ENCODE measurements at regions not wholly inside any gene's neighbourhood (a gene's known extent, or its start where the extent isn't known, plus 50 kb on each side); places are given as distances from the start of the nearest gene placed in this dataset.

DNA sequence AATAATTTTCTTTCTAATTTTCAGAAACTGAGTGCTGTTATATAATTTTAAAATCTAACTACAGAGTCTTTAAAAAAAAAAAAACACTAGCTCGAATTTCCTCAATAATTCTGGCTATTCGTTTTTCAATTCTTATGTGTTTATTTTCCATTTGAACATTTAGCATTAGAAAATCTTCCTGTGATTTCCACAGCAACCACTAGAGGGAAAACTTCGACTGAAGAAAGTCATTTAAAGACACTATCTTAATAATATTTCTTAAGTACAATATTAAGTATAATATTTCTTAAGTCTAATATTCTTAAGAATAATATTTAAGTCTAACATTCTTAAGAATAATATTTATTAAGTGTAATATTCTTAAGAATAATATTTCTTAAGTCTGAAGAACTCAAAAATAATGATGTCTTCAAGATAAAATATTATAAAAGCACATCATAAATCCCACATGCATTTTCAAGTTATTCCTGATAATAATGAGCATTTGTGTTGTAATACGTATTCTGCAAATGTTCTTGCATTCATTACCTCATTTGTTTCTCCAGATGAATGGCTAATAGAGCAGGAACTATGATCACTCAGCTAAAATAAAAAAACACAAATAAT lies 118.4 kb upstream of the WDR17 start:
- DNase-seq: peak in 1 of 5 experiments; percentile 24

DNA sequence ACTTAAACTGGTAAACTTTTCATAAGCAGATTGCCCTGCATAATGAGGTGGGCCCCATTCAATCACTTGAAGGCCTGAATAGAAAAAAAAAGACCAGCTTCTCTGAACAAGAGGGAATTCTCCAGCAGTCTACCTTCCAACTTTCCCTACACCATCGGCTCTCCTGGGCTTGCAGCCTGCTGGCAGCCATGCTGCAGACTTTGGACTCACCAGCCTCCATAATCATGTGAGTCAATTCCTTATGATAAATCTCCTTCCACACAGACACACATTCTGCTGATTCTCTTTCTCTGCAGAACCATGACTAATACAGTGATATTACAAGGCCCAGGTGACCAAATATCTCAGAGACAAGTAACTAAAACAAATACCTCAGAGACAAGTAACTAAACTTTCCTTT lies 113.8 kb upstream of the WDR17 start:
- DNase-seq: no peak

DNA sequence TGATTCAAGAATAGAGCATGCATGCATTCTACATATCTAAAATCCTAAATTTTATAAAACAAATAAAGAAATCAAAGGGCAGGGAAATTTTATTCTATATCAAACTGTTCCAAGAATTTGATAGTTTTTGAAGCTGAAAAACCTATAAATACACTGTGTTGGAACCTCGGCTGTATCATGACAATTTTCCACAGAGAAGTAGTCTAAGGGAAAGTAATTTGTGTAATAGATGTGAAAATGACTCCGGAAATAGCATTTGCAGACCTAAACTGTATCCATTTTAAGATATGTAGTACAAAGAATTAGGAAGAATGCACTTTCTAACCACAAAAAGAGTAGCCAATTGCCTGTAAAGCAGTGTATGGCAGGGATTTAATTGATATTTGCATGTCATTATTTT lies 112.5 kb upstream of the WDR17 start:
- DNase-seq: no peak

DNA sequence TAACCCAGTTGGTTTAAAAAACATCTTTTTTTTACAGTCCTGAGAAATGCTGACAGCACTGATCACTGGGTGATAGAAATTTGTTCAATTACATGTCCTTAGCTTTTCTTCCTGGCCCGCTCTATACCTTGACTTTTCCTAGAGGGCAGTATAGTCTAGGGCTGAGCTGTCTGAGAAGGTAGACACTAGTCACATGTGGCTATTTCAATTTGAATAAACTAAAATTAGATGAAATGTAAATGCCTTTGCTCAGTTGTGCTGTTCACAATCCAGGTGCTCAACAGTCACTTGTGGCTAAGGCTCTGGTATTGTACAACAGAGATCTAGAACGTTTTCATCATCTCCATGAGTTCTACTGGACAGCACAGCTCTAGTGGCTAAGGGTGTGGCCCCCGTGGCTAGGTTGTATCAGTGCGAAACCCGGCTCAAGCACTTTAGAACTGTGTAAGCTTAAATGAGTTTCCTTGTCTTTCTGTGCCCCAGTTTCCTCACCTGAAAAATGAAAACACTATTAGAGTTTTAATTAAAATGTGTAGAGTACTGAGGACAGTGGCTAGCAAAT lies 111.6 kb upstream of the WDR17 start:
- DNase-seq: no peak

DNA sequence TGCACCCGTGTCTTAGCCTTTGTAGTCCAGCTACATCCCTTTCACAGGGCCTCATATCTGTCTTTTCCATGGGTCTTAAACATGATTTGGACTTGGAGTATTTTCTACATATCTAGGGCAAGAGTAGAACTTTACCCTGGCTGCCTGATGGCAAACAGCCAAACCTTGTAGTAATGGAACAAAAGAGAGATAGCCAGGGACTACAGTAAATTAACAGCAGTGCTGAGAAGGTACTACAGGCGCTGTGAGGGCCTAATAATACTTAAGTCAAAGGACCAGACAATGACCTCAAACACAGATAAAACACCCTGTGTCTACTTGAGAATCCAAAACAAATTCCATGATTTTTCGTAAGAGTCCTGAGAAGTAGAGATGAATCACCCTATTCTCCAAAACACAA lies 111.0 kb upstream of the WDR17 start:
- DNase-seq: no peak

DNA sequence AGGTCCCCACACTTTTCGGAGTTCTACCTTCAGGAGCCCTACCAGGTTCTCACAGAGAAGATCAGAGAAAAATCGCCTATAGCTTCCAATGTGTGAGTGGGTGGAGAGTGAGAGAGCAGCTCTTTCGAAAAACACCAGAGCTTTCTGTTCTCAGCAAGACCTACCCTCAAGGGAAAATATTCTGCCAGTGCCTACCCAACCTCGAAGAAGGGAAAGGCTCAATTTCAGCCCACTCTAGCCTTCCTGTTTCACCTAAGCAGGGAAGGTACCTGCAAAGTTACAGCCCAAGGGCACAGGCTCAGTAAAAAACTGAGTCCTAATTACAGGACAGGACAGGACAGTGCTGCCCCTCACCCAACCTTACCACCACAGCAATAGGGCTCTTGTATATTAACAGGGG lies 104.0 kb upstream of the WDR17 start:
- no peak for DNase-seq

DNA sequence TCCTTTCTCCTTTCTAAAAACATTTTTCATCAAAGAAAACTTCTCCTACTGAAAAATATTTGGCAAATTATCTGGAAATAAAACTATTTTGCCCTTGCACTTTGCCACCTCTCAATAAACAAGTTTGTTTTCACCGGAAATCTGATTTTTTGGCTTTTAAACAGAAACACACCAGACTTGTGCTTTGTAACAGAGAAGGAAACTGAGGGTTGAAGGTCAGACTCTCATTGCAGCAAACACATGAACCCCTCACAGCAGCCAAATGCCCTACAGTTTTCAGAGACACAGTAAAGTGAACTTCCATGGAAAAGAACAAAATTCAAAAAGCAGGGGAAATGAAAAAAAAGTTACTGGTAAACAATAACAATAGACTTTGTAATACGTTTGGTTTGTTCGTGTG lies 95.6 kb upstream of the WDR17 start:
- DNase-seq: no peak

DNA sequence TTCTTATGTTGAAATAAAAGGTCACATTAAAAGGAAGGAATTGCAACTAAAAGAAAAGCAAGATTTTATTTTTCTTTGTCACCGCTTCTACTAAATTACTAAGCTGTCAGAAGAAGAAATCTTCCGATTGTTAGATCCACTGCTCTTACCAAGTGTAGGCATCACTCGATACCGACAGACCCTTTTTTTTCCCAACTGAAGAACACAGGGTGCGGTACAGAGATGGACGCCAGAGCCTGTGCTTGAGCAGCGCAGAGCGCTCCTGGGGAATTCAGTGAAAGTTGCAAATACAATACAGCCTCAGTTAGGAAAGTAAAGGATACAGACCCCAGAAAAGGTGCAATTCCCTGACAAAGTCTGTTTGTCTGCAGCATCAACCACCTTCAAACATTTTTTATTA lies 94.9 kb upstream of the WDR17 start:
- DNase-seq: no peak

DNA sequence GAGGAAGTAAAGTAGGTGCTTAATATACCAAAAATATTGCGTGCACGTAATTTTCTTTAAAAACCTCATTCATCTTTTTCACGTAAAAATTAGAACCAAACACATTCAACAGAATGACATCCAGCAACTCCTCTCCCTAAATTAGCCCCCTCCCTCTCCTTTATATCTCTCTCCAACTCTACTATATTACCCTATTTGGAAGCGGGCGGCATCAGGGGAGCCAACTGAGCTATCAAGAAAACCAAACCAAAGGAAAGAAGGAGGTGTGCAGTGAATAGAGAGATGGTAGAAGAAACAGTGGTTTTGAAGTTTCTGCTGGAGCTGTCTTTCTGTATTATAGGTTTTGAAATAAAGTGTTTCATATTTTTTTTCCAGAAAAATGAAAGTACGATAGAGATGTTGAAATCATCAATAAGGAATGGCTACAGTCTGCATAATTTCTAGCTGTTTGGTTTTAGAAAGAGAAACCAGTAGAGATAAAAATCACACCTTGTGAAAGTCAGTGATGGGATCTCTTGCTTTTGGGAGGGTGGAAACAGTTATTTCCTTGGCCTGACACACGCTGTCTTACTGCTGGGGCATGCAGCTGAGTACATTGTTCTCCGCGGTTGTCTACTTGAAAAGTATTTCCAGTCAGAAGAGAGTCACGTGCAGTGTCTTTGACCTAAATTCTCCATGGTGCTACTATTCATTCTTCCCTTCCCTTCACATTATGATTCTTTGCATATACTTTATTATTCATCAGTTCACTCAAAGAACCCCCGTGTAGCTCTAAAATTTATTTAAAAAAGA lies 94.1 kb upstream of the WDR17 start:
- no peak for DNase-seq

DNA sequence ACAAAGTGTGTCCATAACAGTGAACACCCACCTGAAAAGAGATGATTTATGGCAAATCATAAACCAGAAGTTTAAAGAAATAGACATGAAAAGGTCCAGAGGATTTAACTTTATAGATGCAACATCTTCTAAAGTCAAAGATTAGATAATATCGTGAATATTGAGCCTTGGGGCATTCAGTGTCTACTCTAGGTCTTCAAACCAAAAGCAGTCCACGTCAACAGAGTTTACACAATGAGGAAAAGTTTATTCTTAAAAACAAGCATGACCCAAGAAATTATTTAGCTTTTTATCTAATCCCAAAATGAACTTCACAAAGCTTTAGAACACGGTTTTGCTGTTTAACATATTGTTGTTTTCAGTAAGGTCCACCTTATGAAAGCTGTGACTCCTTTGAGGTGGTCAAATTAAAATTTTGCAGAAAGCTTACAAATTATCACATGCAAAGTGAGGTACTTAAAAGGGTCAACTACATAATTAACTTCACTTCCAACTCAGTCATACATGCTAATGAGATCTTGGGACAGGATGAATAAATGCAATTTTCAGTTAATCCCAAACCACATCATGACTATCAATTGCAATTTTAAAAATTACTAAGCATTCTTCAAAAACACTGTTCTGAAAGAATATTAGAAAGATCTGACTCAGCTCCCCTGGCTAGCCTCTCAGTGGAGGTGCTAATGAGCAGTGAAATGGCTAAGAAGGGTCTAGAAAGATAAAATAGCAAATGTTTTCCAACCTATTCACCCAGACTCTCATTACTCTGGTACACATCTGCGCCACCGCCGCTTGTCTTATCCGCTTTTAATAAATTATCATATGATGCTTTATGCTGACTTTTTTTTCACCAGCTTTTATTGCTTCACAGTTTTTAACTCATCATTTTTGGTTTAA lies 92.4 kb upstream of the WDR17 start:
- no peak for DNase-seq

DNA sequence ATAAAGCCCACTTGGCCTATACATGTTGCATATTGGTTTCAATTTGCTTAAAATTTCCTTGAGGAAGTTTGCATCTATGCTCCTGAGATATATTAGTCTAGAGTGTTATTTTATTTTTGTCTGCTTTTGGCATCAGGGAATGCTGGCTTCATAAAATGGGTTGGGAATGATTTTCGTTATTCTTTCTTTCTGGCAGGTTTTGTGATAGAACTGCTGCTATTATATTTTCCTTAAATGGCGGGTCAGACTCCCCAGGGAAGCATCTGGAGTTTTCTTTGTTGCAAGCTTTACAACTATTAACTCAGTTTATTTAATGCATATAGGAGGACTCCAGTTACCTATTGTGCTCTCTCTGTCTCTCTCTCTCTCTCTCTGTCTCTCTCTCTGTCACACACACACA lies 82.0 kb upstream of the WDR17 start:
- DNase-seq: no peak

DNA sequence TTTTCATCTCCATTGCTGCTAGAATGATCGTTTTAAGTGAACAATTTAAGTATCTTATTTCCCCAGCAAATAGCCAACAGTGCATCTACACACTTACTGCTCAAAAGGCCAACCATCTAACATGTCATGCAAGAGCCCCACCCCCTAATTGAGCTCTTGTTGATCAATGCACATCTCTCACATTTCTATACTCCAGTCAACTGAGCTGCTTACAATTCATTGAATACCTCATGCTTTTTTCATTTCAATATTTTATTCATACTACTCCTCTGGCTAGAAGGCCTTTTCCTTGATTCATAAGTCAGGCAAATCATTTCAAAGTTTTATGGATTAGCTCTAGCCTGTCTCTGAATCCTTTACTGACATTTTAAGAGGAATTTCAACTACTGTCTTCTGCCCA lies 79.0 kb upstream of the WDR17 start:
- no peak for DNase-seq

DNA sequence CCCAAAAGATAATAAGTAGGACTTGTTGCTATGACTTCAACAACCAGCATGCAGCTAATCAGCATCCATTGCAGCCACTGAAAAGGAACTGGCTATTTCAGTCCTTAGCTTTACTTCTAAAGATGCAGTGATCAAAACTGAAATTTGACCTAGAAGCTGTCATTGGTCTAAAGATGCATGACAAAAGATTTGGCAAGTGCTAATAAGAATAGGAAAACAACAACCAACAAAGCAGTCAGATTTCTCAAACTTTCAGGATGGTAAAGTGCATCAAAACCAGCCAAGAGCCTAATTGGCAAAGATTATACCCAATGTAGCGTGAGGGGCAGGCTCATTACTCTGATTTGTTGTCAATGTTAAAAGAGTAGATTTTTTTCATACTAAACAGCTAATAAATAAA lies 77.1 kb upstream of the WDR17 start:
- DNase-seq: no peak

DNA sequence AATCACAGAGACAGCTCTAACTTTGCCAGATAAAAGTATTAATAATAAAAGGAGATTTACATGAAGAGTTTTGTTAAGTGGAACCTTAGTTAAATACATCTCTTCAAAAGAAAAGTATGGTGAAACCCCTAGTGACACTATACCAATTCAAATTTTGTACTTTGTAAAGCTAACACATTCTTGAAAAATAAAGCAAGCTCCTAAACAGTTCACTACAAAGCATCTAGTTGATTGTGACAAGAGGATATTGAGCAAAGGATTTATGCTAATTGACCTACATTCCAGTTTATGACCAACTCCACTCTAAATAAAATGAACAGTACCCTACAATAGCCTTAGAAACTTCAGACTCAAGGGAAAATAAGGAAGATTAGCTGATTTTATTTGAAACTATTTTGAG lies 69.4 kb upstream of the WDR17 start:
- DNase-seq: no peak

DNA sequence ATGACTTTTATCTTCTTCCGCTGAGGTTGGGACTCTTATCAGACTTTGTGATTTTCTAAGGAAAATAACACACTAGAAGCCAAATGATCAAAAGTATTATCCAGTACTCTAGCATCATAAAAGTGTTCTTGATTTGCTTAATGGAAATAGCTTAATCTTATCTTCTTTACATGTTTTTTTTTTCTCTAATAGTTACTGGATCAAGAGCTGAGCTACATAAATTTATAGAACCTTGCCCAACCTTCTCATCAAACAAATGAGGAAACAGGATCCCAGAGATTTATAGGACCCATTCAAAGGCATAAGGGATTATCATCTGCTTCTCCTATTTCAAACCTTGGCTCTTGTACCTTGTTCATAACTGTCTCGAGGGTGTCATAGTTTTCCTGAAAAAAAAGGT lies 68.3 kb upstream of the WDR17 start:
- DNase-seq: no peak

DNA sequence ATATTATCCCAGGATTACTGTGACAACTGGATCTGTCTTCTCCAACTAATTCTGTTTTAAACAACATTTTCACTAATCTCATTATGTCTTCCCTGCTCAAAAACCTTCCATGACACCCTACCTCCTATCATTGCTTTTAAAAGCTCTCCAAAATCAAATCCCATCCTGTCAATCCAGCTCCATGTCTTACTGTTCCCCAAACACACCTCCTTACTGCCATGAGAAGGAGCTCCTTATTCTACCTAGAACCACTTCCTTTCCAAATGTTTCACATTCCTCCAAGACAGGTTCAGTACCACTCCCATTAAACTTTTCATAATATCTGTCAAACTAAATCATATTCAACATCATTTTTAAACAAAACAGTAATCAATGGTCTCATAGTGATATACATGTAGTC lies 66.9 kb upstream of the WDR17 start:
- no peak for DNase-seq

DNA sequence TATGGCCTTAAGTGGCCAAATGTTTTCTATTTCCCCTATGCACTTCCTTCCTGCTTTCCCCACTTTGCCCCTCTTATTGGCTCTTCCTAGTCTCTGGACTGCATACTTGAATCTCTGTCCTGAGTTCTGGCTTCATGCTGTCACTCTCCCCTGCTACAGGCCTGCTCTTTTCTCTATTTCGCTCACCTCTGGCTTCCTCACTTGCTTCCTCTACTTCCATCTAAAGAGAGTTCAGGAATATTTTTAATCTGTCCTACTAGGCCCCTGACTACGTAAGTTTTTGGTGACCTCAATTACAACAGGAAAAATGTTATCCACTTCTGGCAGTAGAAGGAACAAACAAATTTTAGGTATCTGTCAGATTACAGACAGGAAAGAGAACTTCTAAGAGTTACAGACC lies 65.7 kb upstream of the WDR17 start:
- no peak for DNase-seq

DNA sequence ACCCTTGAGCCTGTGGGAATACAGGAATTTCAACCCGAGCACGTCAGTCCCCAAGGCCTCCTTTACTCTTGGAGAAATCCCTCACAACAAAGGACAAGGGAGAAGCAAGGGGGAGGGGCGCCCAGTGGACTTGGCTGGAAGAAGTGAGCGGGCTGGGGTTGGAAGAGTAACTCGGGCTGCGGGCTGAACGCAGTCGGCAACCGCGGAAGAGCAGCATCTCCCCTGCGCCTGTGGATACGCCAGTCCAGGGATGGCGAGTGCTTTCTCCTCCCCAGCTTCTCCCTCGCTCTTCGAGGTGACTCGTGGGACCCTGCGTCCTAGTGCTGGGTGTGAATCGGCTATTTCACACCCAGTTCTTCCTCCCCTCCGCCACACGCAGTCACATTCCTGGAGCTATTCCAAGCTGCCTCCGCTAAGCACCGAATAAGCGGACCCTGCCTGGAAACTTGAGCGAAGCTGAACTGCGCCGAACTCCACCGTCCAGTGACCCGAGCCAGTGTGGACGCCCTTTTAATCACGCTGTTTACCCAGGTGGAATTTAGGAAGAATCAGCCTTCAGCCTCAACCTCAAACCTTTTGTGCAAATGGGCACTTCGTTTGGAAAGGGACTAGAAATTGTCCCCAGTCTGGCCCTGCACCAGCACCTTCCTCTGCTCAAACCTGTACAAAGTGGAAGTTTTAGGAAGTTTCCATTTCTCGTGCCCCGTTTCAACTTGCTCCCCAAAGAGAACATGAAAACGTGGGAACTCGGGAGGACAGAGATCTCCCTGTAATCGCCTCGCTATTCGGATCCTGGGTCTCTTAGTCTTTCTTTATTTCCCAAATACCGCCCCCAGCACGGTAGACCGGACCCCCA lies 64.3 kb upstream of the WDR17 start:
- no peak for DNase-seq

DNA sequence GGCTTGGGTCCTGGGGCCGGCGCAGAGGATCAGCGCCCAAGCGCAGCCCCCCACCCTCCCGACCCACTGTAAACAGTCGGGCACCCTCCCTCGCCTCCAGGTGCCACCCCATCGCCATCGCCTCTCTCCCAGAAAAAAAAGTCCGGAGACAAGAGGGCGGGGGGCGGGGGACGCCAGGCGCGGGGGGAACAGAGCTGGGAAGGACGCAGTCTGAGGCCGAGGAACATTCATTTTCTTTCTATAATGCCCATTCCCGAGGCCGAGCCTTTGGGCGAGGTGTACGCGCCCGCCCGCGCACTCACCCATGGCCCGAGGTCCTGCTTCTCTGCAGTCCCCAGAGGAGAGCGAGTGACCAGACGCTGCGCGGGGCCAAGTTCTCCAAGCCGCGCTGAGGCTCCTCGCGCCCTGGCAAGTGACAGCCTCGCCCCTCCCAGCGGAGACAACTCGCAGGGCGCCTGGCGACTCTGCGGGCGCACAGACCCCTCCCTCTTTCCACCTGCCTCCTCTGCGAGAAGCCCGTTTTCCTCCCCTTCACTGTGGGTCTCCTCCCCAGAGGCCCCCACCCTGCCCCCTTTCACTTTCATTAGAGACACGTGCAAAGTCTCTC lies 63.5 kb upstream of the WDR17 start:
- DNase-seq: peak in 1 of 5 experiments; percentile 3

DNA sequence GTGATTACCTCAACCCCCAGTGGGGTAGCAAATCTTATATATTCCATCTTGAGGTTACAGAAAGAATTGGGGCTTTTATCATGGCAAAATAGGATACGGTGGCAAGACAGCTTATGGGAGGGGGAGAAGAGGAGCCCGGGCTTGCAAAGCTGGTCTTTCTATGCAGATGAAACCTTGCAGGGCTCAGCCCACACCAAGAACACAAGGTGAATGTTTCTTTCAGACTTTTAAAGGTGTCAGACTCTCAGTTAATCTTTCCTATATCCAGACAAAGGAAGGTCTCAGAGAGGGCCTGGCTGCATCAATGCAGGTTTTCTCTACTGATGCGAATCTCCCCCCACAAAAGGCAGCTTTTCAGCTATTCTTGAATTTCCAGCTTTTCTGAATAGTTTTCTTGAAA lies 59.9 kb upstream of the WDR17 start:
- DNase-seq: no peak

DNA sequence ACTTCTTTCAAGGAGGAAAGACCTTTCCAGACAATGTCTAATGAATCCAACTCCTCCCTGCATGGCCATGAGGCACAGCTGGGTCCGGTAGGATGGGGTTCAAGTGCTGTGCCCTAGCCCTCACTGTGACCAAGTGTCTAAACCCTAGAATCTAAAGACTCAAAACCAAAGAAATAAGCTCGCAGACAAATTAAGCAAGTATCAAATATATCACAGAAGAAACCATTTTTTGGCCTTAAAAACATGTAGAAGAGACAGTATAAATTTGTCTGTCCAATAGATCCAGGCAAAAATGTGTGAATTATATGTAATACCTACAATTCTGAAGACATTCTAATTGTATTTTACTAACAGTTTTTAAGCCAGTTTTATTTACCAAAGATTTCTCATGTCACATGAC lies 56.4 kb upstream of the WDR17 start:
- DNase-seq: no peak

DNA sequence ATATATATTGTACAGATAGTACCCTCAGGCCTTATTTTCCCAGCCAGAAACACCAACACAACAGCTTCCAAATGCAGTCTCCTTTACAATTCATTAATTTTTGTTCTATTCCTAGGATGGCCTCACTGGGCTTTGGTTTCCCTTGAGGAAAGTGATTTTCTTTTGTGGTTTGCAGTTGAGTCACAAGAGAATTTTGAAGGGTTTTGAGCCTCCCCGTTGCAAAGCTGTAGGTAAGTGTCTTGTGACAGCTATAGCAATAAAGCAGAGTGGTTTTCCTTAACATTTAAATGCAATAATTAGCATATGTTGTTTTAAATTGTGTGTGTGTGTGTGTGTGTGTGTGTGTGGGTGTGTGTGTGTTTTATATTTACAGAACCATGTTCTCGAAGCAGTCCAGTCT lies 54.1 kb upstream of the WDR17 start:
- no peak for DNase-seq
